ENCODE measurements at regions not wholly inside any gene's neighbourhood (a gene's known extent, or its start where the extent isn't known, plus 50 kb on each side); places are given as distances from the start of the nearest gene placed in this dataset.

- no peaks in the 10 kb centered on the region for H3K4me1 ChIP-seq (ENCODE audit: control insufficient read depth in 3 of 3, insufficient read depth in 2 of 3, low read depth in 1 of 3, low read length in 2 of 3)
- no peak for FAIRE-seq
- WGBS, 3 donors, result 87 to 92% (median 88%) methylated on average over 1 of the region's 1 CpG
These were observed 1611.1 kb downstream of the SLITRK5 start for GRCh38 chr13:89282241-89282640.

DNA sequence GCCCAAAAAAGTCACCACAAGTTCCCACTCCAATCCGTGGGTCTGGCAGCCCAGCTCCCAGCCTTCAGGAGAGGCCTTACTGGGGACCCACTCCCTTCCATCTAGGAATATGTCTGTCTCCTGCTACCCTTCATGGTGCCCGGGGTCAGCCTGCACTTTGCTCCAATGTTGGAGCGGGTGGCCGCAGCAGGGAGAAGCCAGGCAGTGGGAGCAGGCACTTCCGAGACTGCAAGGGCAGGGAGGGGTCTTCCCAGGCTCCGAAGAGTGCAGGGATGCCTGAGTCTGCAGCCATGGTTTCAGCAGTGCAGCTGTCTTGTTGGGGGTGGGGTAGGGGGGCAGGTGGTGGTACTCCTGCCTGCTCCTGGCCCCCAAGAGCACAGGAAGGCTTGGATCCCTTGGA, 1616.2 kb downstream of the SLITRK5 start:
- Histone ChIP-seq H3K36me3 (ENCODE audit: control insufficient read depth in 3 of 3, insufficient read depth in 2 of 3, low read depth in 1 of 3, low read length in 3 of 3) (no peaks in the 10 kb centered on the region), H3K27ac (ENCODE audit: low read depth in 1 of 3, low read length in 2 of 3) (no peak overlapping the region), H3K4me3 (ENCODE audit: low read depth in 1 of 3, low read length in 3 of 3) (no peak overlapping the region), H3K4me1 (ENCODE audit: control insufficient read depth in 3 of 3, insufficient read depth in 2 of 3, low read depth in 1 of 3, low read length in 2 of 3) (no peaks in the 10 kb centered on the region), H3K9me3 (ENCODE audit: control insufficient read depth in 2 of 2, insufficient read depth in 1 of 2, low read depth in 1 of 2, low read length in 1 of 2) (peaks cover 0 to 14% of the 10 kb centered on the region in 2 donors), H3K27me3 (ENCODE audit: control insufficient read depth in 3 of 3, insufficient read depth in 3 of 3, low read length in 3 of 3) (no peaks in the 10 kb centered on the region)
- FAIRE-seq (no peak), DNase-seq (no peak)
- WGBS, 3 donors, result 55 to 58% (median 57%) methylated on average over 6 of the region's 6 CpGs

More at GRCh38 chr13:89282241-89282640, 1611.1 kb downstream of the SLITRK5 start:
- H3K36me3 ChIP-seq (ENCODE audit: control insufficient read depth in 3 of 3, insufficient read depth in 2 of 3, low read depth in 1 of 3, low read length in 3 of 3), result no peaks in the 10 kb centered on the region
- H3K27ac ChIP-seq (ENCODE audit: low read depth in 1 of 3, low read length in 2 of 3), result no peak overlapping the region
- no peak for DNase-seq
- no peaks in the 10 kb centered on the region for H3K27me3 ChIP-seq (ENCODE audit: control insufficient read depth in 3 of 3, insufficient read depth in 3 of 3, low read length in 3 of 3)
- peaks cover 0 to 9% of the 10 kb centered on the region in 2 donors for H3K9me3 ChIP-seq (ENCODE audit: control insufficient read depth in 2 of 2, insufficient read depth in 1 of 2, low read depth in 1 of 2, low read length in 1 of 2)
- no peak overlapping the region for H3K4me3 ChIP-seq (ENCODE audit: low read depth in 1 of 3, low read length in 3 of 3)

- Histone ChIP-seq H3K9me3 (ENCODE audit: control insufficient read depth in 2 of 2, insufficient read depth in 1 of 2, low read depth in 1 of 2, low read length in 1 of 2) (peaks cover 0 to 4% of the 10 kb centered on the region in 2 donors), H3K4me1 (ENCODE audit: control insufficient read depth in 3 of 3, insufficient read depth in 2 of 3, low read depth in 1 of 3, low read length in 2 of 3) (no peaks in the 10 kb centered on the region), H3K27me3 (ENCODE audit: control insufficient read depth in 3 of 3, insufficient read depth in 3 of 3, low read length in 3 of 3) (no peaks in the 10 kb centered on the region), H3K27ac (ENCODE audit: low read depth in 1 of 3, low read length in 2 of 3) (no peak overlapping the region), H3K36me3 (ENCODE audit: control insufficient read depth in 3 of 3, insufficient read depth in 2 of 3, low read depth in 1 of 3, low read length in 3 of 3) (no peaks in the 10 kb centered on the region), H3K4me3 (ENCODE audit: low read depth in 1 of 3, low read length in 3 of 3) (no peak overlapping the region)
- 77 to 83% (median 77%) methylated on average over 10 of the region's 10 CpGs for WGBS, 3 donors
- FAIRE-seq (no peak), DNase-seq (no peak)
These were observed 1623.1 kb downstream of the SLITRK5 start for GRCh38 chr13:89294115-89294867.

DNA sequence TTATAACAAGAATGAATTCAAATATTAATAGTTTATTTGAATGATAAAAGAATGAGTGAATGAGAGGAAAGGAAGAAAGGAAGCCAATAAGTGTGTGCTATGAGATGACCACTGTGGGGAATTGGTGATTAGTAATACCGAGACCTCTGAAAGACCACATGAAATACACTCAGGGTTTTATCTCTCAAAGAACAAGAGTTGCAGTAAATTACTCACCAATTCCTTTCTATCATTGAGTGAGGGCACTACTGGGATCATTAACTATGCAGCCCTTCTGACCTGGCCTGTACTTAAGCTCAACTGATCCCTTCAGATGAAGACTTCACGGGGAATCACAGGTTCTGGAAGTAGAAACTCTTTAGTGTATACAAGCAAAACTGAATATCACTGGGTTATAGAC, 1636.1 kb downstream of the SLITRK5 start:
- no peak for FAIRE-seq
- 66 to 70% (median 68%) methylated on average over 2 of the region's 2 CpGs for WGBS, 3 donors
- H3K36me3 ChIP-seq (ENCODE audit: control insufficient read depth in 3 of 3, insufficient read depth in 2 of 3, low read depth in 1 of 3, low read length in 3 of 3), result no peaks in the 10 kb centered on the region

GRCh38 chr13:89310943-89311672, 1639.9 kb downstream of the SLITRK5 start:
- Histone ChIP-seq H3K27me3 (ENCODE audit: control insufficient read depth in 3 of 3, insufficient read depth in 3 of 3, low read length in 3 of 3) (no peaks in the 10 kb centered on the region), H3K27ac (ENCODE audit: low read depth in 1 of 3, low read length in 2 of 3) (no peak overlapping the region), H3K36me3 (ENCODE audit: control insufficient read depth in 3 of 3, insufficient read depth in 2 of 3, low read depth in 1 of 3, low read length in 3 of 3) (no peaks in the 10 kb centered on the region), H3K4me1 (ENCODE audit: control insufficient read depth in 3 of 3, insufficient read depth in 2 of 3, low read depth in 1 of 3, low read length in 2 of 3) (no peaks in the 10 kb centered on the region), H3K4me3 (ENCODE audit: low read depth in 1 of 3, low read length in 3 of 3) (no peak overlapping the region), H3K9me3 (ENCODE audit: control insufficient read depth in 2 of 2, insufficient read depth in 1 of 2, low read depth in 1 of 2, low read length in 1 of 2) (peaks cover 0 to 2% of the 10 kb centered on the region in 2 donors)
- 57 to 63% (median 60%) methylated on average over 4 of the region's 4 CpGs for WGBS, 3 donors
- DNase-seq (no peak), FAIRE-seq (peak; percentile 87)

More for the DNA sequence above, 1636.1 kb downstream of the SLITRK5 start:
- Histone ChIP-seq H3K4me1 (ENCODE audit: control insufficient read depth in 3 of 3, insufficient read depth in 2 of 3, low read depth in 1 of 3, low read length in 2 of 3) (no peaks in the 10 kb centered on the region), H3K4me3 (ENCODE audit: low read depth in 1 of 3, low read length in 3 of 3) (no peak overlapping the region), H3K27ac (ENCODE audit: low read depth in 1 of 3, low read length in 2 of 3) (no peak overlapping the region), H3K9me3 (ENCODE audit: control insufficient read depth in 2 of 2, insufficient read depth in 1 of 2, low read depth in 1 of 2, low read length in 1 of 2) (no peaks in the 10 kb centered on the region), H3K27me3 (ENCODE audit: control insufficient read depth in 3 of 3, insufficient read depth in 3 of 3, low read length in 3 of 3) (no peaks in the 10 kb centered on the region)
- DNase-seq, result no peak

GRCh38 chr13:89315287-89315686, 1644.1 kb downstream of the SLITRK5 start:
- WGBS, 3 donors, result 12 to 23% (median 22%) methylated on average over 1 of the region's 1 CpG
- Histone ChIP-seq H3K36me3 (ENCODE audit: control insufficient read depth in 3 of 3, insufficient read depth in 2 of 3, low read depth in 1 of 3, low read length in 3 of 3) (no peaks in the 10 kb centered on the region), H3K4me3 (ENCODE audit: low read depth in 1 of 3, low read length in 3 of 3) (no peak overlapping the region), H3K9me3 (ENCODE audit: control insufficient read depth in 2 of 2, insufficient read depth in 1 of 2, low read depth in 1 of 2, low read length in 1 of 2) (peaks cover 0 to 2% of the 10 kb centered on the region in 2 donors), H3K27me3 (ENCODE audit: control insufficient read depth in 3 of 3, insufficient read depth in 3 of 3, low read length in 3 of 3) (no peaks in the 10 kb centered on the region), H3K27ac (ENCODE audit: low read depth in 1 of 3, low read length in 2 of 3) (no peak overlapping the region), H3K4me1 (ENCODE audit: control insufficient read depth in 3 of 3, insufficient read depth in 2 of 3, low read depth in 1 of 3, low read length in 2 of 3) (no peaks in the 10 kb centered on the region)
- DNase-seq, result no peak
- no peak for FAIRE-seq

- FAIRE-seq, result no peak
These were observed 1651.3 kb downstream of the SLITRK5 start for GRCh38 chr13:89322466-89322865.

DNA sequence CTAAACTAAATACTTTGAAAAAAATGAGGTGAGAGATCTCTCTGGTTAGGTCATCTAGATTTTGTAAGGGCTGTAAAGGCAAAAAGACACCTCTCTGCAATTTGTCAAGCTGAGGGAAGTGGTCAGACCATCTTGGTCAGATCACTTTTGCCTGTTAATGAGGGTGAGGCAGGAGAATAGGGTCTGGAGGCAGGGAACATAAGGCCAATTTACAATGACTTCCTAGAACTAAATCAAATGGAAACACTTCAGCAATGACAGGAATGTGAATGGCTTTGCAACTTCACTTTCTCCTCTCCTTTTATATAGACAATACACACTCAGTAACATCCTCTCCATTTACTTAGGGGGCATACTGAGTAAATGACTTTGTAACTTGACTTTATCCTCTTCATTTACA, 1653.4 kb downstream of the SLITRK5 start:
- no peak overlapping the region for H3K27ac ChIP-seq (ENCODE audit: low read depth in 1 of 3, low read length in 2 of 3)
- no peak for FAIRE-seq

More at GRCh38 chr13:89322466-89322865, 1651.3 kb downstream of the SLITRK5 start:
- WGBS, 3 donors, result 40 to 47% (median 40%) methylated on average over 5 of the region's 5 CpGs
- Histone ChIP-seq H3K36me3 (ENCODE audit: control insufficient read depth in 3 of 3, insufficient read depth in 2 of 3, low read depth in 1 of 3, low read length in 3 of 3) (no peaks in the 10 kb centered on the region), H3K4me3 (ENCODE audit: low read depth in 1 of 3, low read length in 3 of 3) (no peak overlapping the region), H3K4me1 (ENCODE audit: control insufficient read depth in 3 of 3, insufficient read depth in 2 of 3, low read depth in 1 of 3, low read length in 2 of 3) (no peaks in the 10 kb centered on the region), H3K27me3 (ENCODE audit: control insufficient read depth in 3 of 3, insufficient read depth in 3 of 3, low read length in 3 of 3) (no peaks in the 10 kb centered on the region), H3K9me3 (ENCODE audit: control insufficient read depth in 2 of 2, insufficient read depth in 1 of 2, low read depth in 1 of 2, low read length in 1 of 2) (no peaks in the 10 kb centered on the region), H3K27ac (ENCODE audit: low read depth in 1 of 3, low read length in 2 of 3) (no peak overlapping the region)
- DNase-seq, result no peak

More for the DNA sequence above, 1653.4 kb downstream of the SLITRK5 start:
- no peaks in the 10 kb centered on the region for H3K27me3 ChIP-seq (ENCODE audit: control insufficient read depth in 3 of 3, insufficient read depth in 3 of 3, low read length in 3 of 3)
- DNase-seq, result no peak
- H3K9me3 ChIP-seq (ENCODE audit: control insufficient read depth in 2 of 2, insufficient read depth in 1 of 2, low read depth in 1 of 2, low read length in 1 of 2), result no peaks in the 10 kb centered on the region
- no peaks in the 10 kb centered on the region for H3K4me1 ChIP-seq (ENCODE audit: control insufficient read depth in 3 of 3, insufficient read depth in 2 of 3, low read depth in 1 of 3, low read length in 2 of 3)
- no peak overlapping the region for H3K4me3 ChIP-seq (ENCODE audit: low read depth in 1 of 3, low read length in 3 of 3)
- no peaks in the 10 kb centered on the region for H3K36me3 ChIP-seq (ENCODE audit: control insufficient read depth in 3 of 3, insufficient read depth in 2 of 3, low read depth in 1 of 3, low read length in 3 of 3)

Data from small intestine (tissue), 7 donors.